Tibial nerve (tissue), 4 donors: ENCODE measurements at regions not wholly inside any gene's neighbourhood (a gene's known extent, or its start where the extent isn't known, plus 50 kb on each side); places are given as distances from the start of the nearest gene placed in this dataset.

Experiments
- CTCF ChIP-seq, 5 experiments: fragments of 200-600 bp in 3 of 5; fragments of 450-650 bp in 2 of 5; sonication (generic) in 3 of 5; IDR thresholded peaks; one replicate each; pipeline ENCODE4 v1.5.1; 2016 to 2019; ENCODE audit warnings: antibody characterized with exemption in 5 of 5, mild to moderate bottlenecking in 3 of 5, moderate library complexity in 2 of 5
- EP300 ChIP-seq, 2 donors: sonication (generic); formaldehyde crosslinking; IDR thresholded peaks; one replicate each; pipeline ENCODE4 v1.6.1; 2017; ENCODE audit warnings: antibody characterized with exemption in 2 of 2, mild to moderate bottlenecking in 1 of 2

GRCh38 chr14:71365361-71365760, 458.1 kb downstream of the PCNX1 start:
- TF ChIP-seq EP300 (IDR thresholded peaks at IDR 0.05) (no peak), CTCF (IDR thresholded peaks at IDR 0.05) (no peak)
